GM23338 (cell line): ENCODE measurements at regions not wholly inside any gene's neighbourhood (a gene's known extent, or its start where the extent isn't known, plus 50 kb on each side); places are given as distances from the start of the nearest gene placed in this dataset.

ENCODE experiments used
- ATAC-seq: fragments of 200-7000 bp; cut with Tn5 transposase; 3 replicates; pipeline ENCODE4 v1.9.1; 2020
- DNase-seq: peaks from one replicate; pipeline ENCODE4 v3.0.0-alpha.2; 2015; ENCODE audit warnings: low spot score
- H2AFZ ChIP-seq: fragments of 200-600 bp; sonication (generic); 2 replicates; pipeline ENCODE4 v1.8.0; 2016; ENCODE audit warnings: antibody characterized with exemption, mild to moderate bottlenecking, moderate library complexity
- H3F3A ChIP-seq: fragments of 200-600 bp; sonication (generic); replicated peaks from 2 replicates; pipeline ENCODE4 v1.8.0; 2017; ENCODE audit warnings: antibody characterized with exemption, mixed run types, low read depth
- H3K27ac ChIP-seq: fragments of 200-600 bp; sonication (generic); 2 replicates; pipeline ENCODE4 v1.6.1; 2016; ENCODE audit warnings: low read depth
- H3K27me3 ChIP-seq: fragments of 200-600 bp; sonication (generic); 2 replicates; pipeline ENCODE4 v1.8.0; 2016; ENCODE audit warnings: mild to moderate bottlenecking, mixed run types, moderate library complexity; ENCODE audit not compliant: insufficient read depth
- H3K36me3 ChIP-seq: fragments of 200-600 bp; sonication (generic); 2 replicates; pipeline ENCODE4 v1.8.0; 2016; ENCODE audit warnings: mild to moderate bottlenecking; ENCODE audit not compliant: insufficient read depth
- H3K4me1 ChIP-seq: fragments of 200-600 bp; sonication (generic); 2 replicates; pipeline ENCODE4 v1.8.0; 2016; ENCODE audit warnings: mild to moderate bottlenecking, moderate library complexity; ENCODE audit not compliant: insufficient read depth
- H3K4me2 ChIP-seq: fragments of 200-600 bp; sonication (generic); 2 replicates; pipeline ENCODE4 v1.7.1; 2017; ENCODE audit warnings: mixed run types
- H3K4me3 ChIP-seq: fragments of 200-600 bp; sonication (generic); 2 replicates; pipeline ENCODE4 v1.6.1; 2016; ENCODE audit warnings: mixed run types
- H3K79me2 ChIP-seq: fragments of 200-600 bp; sonication (generic); replicated peaks from 2 replicates; pipeline ENCODE4 v1.8.0; 2017; ENCODE audit warnings: mild to moderate bottlenecking; ENCODE audit not compliant: insufficient read depth
- H3K9me2 ChIP-seq: fragments of 200-600 bp; sonication (generic); 2 replicates; pipeline ENCODE4 v1.8.0; 2017; ENCODE audit not compliant: insufficient read depth
- H4K20me1 ChIP-seq: fragments of 200-600 bp; sonication (generic); replicated peaks from 2 replicates; pipeline ENCODE4 v1.8.0; 2017; ENCODE audit warnings: mild to moderate bottlenecking; ENCODE audit not compliant: insufficient read depth
- H3K27ac Mint-ChIP-seq: 2 replicates; pipeline ENCODE4 v1.8.0; 2020; ENCODE audit warnings: inconsistent platforms, mild to moderate bottlenecking, moderate library complexity, mixed read lengths
- H3K27me3 Mint-ChIP-seq: 3 replicates; pipeline ENCODE4 v1.8.0; 2022; ENCODE audit warnings: low read depth, mild to moderate bottlenecking, moderate library complexity, mixed read lengths, inconsistent platforms; ENCODE audit not compliant: insufficient read depth, poor library complexity
- H3K36me3 Mint-ChIP-seq: 3 replicates; pipeline ENCODE4 v1.8.0; 2021; ENCODE audit warnings: low read depth, mild to moderate bottlenecking, inconsistent platforms, moderate library complexity, mixed read lengths
- H3K4me1 Mint-ChIP-seq: 3 replicates; pipeline ENCODE4 v1.8.0; 2020; ENCODE audit warnings: mild to moderate bottlenecking, inconsistent platforms, mixed read lengths
- H3K4me3 Mint-ChIP-seq: 3 replicates; pipeline ENCODE4 v1.8.0; 2021; ENCODE audit warnings: moderate library complexity, mild to moderate bottlenecking, inconsistent platforms, mixed read lengths
- H3K9me3 Mint-ChIP-seq: 3 replicates; pipeline ENCODE4 v1.8.0; 2020; ENCODE audit warnings: moderate library complexity, mild to moderate bottlenecking, inconsistent platforms, mixed read lengths
- CREB1 ChIP-seq: fragments of 250-450 bp; sonication (Bioruptor Pico); IDR thresholded peaks from 2 replicates; pipeline ENCODE4 v1.5.0; 2020; ENCODE audit warnings: low read depth, mild to moderate bottlenecking, moderate library complexity
- EZH2phosphoT487 ChIP-seq: fragments of 200-600 bp; sonication (generic); IDR thresholded peaks from one replicate; pipeline ENCODE4 v1.8.1; 2018; ENCODE audit warnings: antibody characterized with exemption; ENCODE audit not compliant: unreplicated experiment
- JUNB ChIP-seq: IDR thresholded peaks from one replicate; pipeline ENCODE4 v1.6.1; 2016; ENCODE audit warnings: antibody characterized with exemption; ENCODE audit not compliant: unreplicated experiment
- NANOG ChIP-seq: IDR thresholded peaks from 2 replicates; pipeline ENCODE4 v1.6.1; 2016; ENCODE audit warnings: antibody characterized with exemption, borderline replicate concordance
- ZNF114 ChIP-seq: fragments of 250-450 bp; sonication (Bioruptor Pico); IDR thresholded peaks from 2 replicates; pipeline ENCODE4 v1.5.0; 2020; ENCODE audit warnings: mild to moderate bottlenecking, moderate library complexity
- ZNF331 ChIP-seq: fragments of 250-450 bp; sonication (Bioruptor Pico); IDR thresholded peaks from 2 replicates; pipeline ENCODE4 v1.5.0; 2020; ENCODE audit warnings: low read depth, mild to moderate bottlenecking, moderate library complexity
- TF ChIP-seq, protein P1 (sequence below): IDR thresholded peaks from 2 replicates; pipeline ENCODE4 v1.6.1; 2016; ENCODE audit warnings: antibody characterized with exemption
- TF ChIP-seq, protein P2 (sequence below), 2 experiments: fragments of 200-600 bp in 1 of 2; sonication (generic) in 1 of 2; conservative IDR thresholded peaks; 2 replicates each; pipeline versions ENCODE4 v1.5.1 to v1.6.1; 2016 to 2017; ENCODE audit warnings: antibody characterized with exemption in 2 of 2, low read depth in 2 of 2, mild to moderate bottlenecking in 2 of 2, moderate library complexity in 1 of 2
- TF ChIP-seq, protein P3 (sequence below): IDR thresholded peaks from one replicate; pipeline ENCODE4 v1.6.1; 2018; ENCODE audit warnings: antibody characterized with exemption; ENCODE audit not compliant: unreplicated experiment

DNA sequence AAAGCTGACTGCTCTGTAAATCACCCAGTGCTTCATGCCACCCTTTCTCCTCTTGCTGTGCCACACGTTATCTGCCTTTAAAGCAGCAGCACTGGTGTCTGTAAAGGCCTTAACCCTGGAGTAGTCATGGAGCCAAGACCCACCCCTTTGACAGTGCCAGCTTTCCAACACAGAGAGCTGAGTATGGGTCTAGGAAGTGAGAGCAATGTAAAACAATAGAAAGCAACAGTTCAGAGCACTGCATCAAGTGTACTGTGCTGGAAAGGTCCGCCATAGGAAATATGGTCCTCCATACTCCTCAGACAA is 139.5 kb downstream of the DAD1 start:
- H3K36me3 Mint-ChIP-seq, result no peaks in the 10 kb centered on the region
- H3K27me3 Mint-ChIP-seq, result peaks cover 2% of the 10 kb centered on the region

DNA sequence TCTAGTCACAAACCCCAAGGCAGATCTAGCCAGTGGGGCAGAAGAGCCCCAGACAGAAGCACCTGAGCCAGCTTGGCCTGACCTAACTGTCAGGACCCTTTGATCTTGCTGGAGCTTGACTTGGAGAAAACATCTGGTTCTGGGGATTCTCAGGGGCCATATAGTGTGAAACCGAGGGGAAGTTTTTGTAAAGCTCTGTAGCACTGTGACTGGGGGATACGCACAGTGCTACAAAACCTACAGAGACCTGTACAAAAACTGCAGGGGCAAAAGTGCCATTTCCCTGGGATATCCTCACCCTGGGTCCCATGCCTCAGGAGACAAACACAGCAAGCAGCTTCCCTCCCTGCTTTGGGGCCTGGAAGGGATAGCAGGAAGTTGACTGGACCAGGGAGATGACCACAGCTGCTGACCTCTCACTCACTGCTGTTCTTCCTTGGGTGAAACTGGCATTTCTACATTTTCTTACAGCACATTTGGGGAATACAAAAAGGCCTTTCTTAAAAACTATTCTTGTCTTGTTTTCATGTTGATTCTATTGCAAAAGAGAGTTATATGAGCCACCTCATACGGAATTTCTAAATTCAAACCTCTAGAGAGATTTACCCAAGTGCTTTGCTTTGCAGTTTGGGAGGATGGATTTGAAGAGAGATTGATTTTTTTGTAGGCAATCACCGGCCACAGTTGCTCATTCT is 140.0 kb downstream of the DAD1 start:
- Histone ChIP-seq H4K20me1 (no peaks in the 10 kb centered on the region), H3K27ac (no peak overlapping the region), H3F3A (no peaks in the 10 kb centered on the region), H3K36me3 (no peaks in the 10 kb centered on the region), H3K4me2 (no peak overlapping the region), H3K27me3 (no peaks in the 10 kb centered on the region), H3K4me1 (no peaks in the 10 kb centered on the region), H2AFZ (peak overlapping the region; percentile 34; the same call in 1 of the 2 replicates), H3K79me2 (no peaks in the 10 kb centered on the region), H3K4me3 (no peak overlapping the region), H3K9me2 (0 out of 2 replicates have a peak, but pooled peaks cover 5% of the 10 kb centered on the region)
- Mint-ChIP-seq H3K4me3 (no peak overlapping the region), H3K9me3 (no peaks in the 10 kb centered on the region), H3K36me3 (no peaks in the 10 kb centered on the region), H3K27me3 (peaks cover 2% of the 10 kb centered on the region), H3K4me1 (peaks cover 10% of the 10 kb centered on the region), H3K27ac (no peak overlapping the region)
- no peak for ATAC-seq
- no peak for DNase-seq
- TF ChIP-seq JUNB (no peak), ZNF114 (CRISPR knock-in tag) (no peak)
- TF ChIP-seq, protein P1, sequence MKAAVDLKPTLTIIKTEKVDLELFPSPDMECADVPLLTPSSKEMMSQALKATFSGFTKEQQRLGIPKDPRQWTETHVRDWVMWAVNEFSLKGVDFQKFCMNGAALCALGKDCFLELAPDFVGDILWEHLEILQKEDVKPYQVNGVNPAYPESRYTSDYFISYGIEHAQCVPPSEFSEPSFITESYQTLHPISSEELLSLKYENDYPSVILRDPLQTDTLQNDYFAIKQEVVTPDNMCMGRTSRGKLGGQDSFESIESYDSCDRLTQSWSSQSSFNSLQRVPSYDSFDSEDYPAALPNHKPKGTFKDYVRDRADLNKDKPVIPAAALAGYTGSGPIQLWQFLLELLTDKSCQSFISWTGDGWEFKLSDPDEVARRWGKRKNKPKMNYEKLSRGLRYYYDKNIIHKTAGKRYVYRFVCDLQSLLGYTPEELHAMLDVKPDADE, result no peak
- TF ChIP-seq, protein P2, sequence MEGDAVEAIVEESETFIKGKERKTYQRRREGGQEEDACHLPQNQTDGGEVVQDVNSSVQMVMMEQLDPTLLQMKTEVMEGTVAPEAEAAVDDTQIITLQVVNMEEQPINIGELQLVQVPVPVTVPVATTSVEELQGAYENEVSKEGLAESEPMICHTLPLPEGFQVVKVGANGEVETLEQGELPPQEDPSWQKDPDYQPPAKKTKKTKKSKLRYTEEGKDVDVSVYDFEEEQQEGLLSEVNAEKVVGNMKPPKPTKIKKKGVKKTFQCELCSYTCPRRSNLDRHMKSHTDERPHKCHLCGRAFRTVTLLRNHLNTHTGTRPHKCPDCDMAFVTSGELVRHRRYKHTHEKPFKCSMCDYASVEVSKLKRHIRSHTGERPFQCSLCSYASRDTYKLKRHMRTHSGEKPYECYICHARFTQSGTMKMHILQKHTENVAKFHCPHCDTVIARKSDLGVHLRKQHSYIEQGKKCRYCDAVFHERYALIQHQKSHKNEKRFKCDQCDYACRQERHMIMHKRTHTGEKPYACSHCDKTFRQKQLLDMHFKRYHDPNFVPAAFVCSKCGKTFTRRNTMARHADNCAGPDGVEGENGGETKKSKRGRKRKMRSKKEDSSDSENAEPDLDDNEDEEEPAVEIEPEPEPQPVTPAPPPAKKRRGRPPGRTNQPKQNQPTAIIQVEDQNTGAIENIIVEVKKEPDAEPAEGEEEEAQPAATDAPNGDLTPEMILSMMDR (conservative IDR thresholded peaks at IDR 0.05; ENCODE audit: low read depth in 2 of 2), result no peak

More for the DNA sequence above, 139.5 kb downstream of the DAD1 start:
- peaks cover 10% of the 10 kb centered on the region for H3K4me1 Mint-ChIP-seq
- Histone ChIP-seq H4K20me1 (no peaks in the 10 kb centered on the region), H3K36me3 (no peaks in the 10 kb centered on the region), H3K9me2 (0 out of 2 replicates have a peak, but pooled peaks cover 5% of the 10 kb centered on the region), H3K4me2 (no peak overlapping the region), H3K79me2 (no peaks in the 10 kb centered on the region), H3K27ac (no peak overlapping the region), H3K27me3 (no peaks in the 10 kb centered on the region), H2AFZ (0 out of 2 replicates have a peak overlapping the region, but pooled peaks have one; percentile 16), H3F3A (no peaks in the 10 kb centered on the region), H3K4me3 (no peak overlapping the region), H3K4me1 (no peaks in the 10 kb centered on the region)
- H3K27ac Mint-ChIP-seq, result no peak overlapping the region
- DNase-seq, result no peak
- no peak for ATAC-seq
- TF ChIP-seq CREB1 (CRISPR knock-in tag) (no peak), NANOG (no peak), ZNF331 (CRISPR knock-in tag) (no peak), EZH2phosphoT487 (no peak), JUNB (no peak)
- TF ChIP-seq, protein P3, sequence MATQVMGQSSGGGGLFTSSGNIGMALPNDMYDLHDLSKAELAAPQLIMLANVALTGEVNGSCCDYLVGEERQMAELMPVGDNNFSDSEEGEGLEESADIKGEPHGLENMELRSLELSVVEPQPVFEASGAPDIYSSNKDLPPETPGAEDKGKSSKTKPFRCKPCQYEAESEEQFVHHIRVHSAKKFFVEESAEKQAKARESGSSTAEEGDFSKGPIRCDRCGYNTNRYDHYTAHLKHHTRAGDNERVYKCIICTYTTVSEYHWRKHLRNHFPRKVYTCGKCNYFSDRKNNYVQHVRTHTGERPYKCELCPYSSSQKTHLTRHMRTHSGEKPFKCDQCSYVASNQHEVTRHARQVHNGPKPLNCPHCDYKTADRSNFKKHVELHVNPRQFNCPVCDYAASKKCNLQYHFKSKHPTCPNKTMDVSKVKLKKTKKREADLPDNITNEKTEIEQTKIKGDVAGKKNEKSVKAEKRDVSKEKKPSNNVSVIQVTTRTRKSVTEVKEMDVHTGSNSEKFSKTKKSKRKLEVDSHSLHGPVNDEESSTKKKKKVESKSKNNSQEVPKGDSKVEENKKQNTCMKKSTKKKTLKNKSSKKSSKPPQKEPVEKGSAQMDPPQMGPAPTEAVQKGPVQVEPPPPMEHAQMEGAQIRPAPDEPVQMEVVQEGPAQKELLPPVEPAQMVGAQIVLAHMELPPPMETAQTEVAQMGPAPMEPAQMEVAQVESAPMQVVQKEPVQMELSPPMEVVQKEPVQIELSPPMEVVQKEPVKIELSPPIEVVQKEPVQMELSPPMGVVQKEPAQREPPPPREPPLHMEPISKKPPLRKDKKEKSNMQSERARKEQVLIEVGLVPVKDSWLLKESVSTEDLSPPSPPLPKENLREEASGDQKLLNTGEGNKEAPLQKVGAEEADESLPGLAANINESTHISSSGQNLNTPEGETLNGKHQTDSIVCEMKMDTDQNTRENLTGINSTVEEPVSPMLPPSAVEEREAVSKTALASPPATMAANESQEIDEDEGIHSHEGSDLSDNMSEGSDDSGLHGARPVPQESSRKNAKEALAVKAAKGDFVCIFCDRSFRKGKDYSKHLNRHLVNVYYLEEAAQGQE, result no peak
- H3K9me3 Mint-ChIP-seq, result no peaks in the 10 kb centered on the region
- H3K4me3 Mint-ChIP-seq, result no peak overlapping the region
